Activated CD4-positive, alpha-beta T cell treated with anti-CD3 and anti-CD28 coated beads for 1 hour (primary cell): ENCODE measurements at regions not wholly inside any gene's neighbourhood (a gene's known extent, or its start where the extent isn't known, plus 50 kb on each side); places are given as distances from the start of the nearest gene placed in this dataset.

Source experiments
- DNase-seq: peaks from one replicate; pipeline ENCODE4 v3.0.0-alpha.2; 2020

- DNase-seq: no peak
These were observed 246.5 kb downstream of the LTN1 start for GRCh38 chr21:28746166-28746565.

- DNase-seq: peak; percentile 42
These were observed 247.3 kb downstream of the LTN1 start for GRCh38 chr21:28745131-28746016.

GRCh38 chr21:28743723-28744122 is 249.0 kb downstream of the LTN1 start:
- no peak for DNase-seq

GRCh38 chr21:28742527-28742926 is 250.2 kb downstream of the LTN1 start:
- DNase-seq: no peak

DNA sequence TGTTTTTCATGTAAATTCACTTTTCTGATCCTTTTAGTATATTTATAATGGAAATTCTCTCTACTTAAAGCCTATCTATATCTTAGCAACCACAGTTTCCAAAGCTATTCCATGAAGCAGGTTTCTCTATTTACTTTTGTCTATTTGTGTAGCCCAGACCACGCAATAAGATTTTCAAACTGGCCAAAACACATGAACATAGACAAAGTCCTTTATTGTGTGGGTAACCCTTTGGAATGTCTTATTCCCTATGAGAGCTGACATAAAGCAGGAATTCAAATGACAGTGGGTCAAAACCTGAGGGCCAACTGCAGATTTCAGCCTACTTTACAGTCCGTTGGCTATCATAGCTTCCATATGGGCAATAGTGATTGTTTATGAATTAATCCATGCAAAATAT is 252.6 kb downstream of the LTN1 start:
- no peak for DNase-seq

DNA sequence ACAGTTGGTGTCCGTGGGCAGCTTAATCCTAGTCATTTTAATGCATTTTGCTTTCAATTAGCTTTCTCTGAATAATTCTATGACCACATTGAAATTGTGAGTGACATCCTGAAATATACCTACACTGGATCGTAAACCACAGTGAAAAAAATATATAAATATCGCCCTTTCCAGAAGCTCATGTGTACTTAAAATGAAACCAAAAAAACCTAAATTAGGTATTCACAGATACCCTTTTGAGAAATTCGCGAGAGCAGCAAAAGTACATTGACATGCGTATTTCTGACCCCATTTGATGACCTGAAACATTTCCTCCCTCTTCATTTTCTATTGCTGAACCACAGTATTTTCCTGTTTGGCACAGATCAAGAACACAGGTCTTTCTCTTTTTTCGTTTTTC is 253.8 kb downstream of the LTN1 start:
- DNase-seq: no peak

- no peak for DNase-seq
These were observed 254.3 kb downstream of the LTN1 start for GRCh38 chr21:28738420-28738704.

DNA sequence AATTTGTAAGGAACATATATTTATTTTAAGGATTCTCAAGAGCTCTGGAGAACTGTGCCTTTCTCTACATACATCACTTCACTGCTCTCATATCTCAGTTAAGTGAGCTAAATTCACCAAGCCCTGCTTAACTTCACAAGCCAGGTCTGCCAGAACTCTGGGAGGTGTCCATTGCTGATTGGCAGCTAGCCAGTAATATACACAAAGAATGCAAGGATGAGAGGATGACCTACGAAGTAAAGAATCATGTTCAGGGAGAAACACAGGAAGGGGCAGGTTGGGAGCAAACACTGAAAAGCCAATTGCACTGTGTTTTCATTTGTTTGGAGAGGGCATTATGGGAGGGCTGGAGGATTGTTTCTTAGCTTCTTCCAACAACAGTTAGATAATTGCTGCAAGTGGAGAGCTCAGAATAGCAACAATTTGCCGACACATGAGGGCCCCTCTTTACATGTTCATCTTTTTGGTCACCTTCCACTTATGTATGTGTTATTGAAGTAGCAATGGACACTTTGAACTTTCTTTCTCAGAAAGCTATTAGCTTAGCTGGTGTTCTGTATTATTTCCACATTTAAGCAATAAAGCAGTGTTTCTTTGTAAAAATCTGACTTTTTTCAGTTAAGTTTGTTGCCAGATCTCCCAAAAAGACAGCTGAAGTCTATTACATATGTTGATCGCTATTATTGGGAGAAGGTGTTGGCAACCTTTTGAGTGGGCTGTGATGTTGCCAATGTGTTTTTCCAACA is 254.8 kb downstream of the LTN1 start:
- DNase-seq: no peak

- DNase-seq: no peak
These were observed 258.0 kb downstream of the LTN1 start for GRCh38 chr21:28734522-28735175.

GRCh38 chr21:28731700-28732321 is 260.9 kb downstream of the LTN1 start:
- DNase-seq: no peak

GRCh38 chr21:28729887-28730286 is 262.8 kb downstream of the LTN1 start:
- DNase-seq: no peak

DNA sequence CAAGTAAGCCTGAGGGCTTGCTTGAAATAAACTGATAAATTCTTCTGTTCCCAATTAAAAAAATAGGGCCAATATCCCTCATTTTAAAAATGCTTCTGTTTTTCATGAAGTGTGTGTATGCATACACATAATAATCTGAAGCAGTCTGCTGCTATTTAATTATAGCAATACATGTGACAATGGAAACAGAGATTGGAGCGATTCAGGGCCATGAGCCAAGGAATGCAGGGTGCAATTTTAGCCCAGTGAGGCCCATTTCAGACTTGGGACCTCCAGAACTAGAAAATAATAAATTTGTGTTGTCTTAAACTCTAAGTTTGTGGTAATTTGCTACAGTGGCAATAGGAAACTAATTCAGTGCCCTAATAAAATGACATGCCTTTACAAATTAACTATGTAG is 264.9 kb downstream of the LTN1 start:
- DNase-seq: no peak

DNA sequence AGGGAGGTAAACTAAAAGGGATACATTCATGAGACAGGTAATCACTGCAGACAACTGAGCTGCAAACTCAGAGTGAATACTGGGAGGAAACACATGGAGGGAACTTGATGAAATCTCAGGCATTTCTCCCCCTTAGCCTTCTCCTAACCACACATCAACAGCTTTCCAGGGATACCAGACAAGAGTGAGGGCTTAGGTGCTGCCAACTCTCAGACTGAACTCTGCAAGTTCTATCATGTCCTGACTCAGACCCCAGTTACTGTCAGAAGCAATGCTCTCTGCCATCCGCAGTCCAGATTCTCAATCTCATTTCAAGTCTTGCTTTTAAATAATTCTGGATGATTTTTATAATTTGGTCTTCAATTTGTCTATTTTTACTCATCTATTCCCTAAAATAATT is 267.3 kb downstream of the LTN1 start:
- DNase-seq: no peak

DNA sequence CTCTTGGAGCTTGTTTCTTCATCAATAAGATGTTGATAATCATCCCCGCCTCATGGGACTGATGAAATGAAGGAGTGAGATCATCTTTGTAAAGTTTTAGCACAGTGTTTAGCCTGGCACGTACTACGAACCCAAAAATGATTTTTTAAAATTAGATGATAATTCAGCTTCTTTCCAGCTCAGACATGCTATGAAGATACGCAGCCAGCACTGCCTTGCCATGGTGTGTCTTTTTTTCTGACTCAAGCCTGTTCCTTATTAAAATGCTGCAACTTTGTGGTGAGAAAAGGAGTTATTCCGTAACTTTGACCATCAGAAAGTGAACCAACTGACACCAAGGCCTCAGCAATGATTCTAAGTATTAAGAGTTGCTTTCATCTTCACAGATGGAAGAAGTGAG is 269.0 kb downstream of the LTN1 start:
- DNase-seq: no peak

DNA sequence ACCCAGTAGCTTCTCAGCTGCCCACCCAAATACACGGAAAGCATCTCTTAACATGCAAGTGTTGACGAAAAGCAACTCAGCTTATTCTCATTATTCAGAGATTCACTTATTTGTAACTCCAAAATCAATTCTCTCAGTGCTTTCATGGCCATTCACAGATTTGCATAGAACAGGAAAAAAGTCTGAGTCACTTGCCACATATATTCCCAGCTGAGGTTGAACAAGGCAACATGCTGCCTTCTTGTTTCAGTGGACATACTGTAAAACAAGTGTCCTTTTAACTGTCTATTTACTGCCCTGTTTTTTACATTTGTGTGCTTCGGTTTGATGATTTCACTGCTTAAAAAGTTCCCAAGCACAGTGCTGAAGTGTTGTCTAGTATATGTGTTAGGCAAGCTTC is 273.0 kb downstream of the LTN1 start:
- no peak for DNase-seq

DNA sequence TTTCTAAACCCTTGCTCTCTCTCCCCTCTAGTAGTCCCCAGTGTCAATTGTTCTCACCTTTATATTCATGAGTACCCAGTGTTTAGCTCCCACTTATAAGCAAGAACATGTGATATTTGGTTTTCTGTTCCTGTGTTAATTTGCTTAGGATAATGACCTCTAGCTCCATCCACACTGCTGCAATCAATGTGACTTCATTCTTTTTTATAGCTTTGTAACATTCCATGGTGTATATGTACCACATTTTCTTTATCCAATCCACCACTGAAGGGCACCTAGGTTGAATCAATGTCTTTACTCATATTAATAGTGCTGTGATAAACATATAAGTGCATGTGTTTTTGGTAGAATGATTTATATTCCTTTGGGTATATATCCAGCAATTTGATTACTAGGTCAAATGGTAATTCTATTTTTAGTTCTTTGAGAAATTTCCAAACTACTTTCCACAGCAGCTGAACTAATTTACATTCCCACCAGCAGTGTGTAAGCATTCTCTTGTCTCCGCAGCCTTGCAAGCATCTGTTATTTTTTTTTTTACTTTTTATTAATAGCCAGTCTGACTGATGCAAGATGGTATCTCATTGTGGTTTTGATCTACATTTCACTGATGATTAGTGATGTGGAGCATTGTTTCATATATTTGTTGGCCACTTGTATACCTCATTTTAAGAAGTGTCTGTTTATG is 277.8 kb downstream of the LTN1 start:
- no peak for DNase-seq

DNA sequence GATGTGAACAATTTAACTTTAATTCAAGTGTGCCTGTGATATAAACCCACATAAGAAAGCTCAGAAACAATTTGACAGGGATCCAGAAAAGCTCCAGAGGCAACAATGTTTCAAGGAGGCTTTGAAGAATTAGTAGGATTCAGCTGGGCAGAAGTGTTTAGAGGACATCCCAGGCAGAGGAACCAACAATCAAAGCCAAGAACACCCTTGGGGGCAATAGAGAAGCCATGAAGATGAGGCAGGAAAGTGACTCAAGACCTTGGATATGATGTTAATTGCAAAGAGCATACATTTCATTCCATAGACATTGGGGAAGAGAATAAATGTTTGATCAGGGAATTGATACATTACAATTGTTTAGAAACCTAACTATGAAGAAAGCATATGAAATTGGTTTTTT is 280.3 kb downstream of the LTN1 start:
- DNase-seq: no peak

GRCh38 chr21:28705616-28706015 is 287.1 kb downstream of the LTN1 start:
- no peak for DNase-seq

- DNase-seq: no peak
These were observed 287.9 kb downstream of the LTN1 start for GRCh38 chr21:28704746-28705145.

DNA sequence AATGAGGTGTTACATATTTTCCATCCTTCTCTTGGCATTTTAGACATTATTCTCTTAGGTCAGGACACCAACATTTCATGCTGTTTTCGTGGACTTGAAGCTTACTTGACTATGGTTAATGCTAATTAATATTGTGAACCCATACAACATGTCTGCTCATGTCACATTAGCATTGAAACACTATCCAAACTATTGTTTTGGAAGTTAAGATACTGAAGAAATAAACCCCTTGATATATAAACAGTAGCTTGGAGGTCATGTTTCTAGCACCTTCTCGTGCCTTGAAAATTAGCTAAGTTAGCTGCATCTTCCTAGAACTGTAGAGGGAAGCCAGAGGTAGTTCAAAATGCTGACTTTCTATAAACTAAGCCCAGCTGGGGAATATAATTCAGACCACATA is 288.8 kb downstream of the LTN1 start:
- DNase-seq: no peak

GRCh38 chr21:28699596-28700259 is 292.9 kb downstream of the LTN1 start:
- no peak for DNase-seq

DNA sequence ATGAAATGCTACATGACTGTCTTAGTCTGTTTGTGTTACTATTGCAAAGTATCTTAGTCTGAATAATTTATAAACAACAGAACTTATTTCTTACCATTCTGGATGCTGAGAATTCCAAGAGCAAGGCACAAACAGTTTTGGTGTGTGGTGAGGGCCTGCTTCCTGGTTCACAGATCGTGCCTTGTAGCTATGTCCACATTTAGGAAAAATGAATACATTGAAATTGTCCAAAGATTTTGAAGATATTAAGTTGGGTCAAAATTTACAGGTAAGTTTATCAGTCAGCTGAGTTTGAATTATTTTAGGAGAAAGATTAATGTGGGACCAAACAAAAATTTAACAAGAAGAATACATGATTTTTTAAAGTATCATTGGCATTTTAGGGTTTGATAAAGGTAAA is 293.5 kb downstream of the LTN1 start:
- DNase-seq: no peak
